Endothelial cell (in vitro differentiated cells): ENCODE measurements at regions not wholly inside any gene's neighbourhood (a gene's known extent, or its start where the extent isn't known, plus 50 kb on each side); places are given as distances from the start of the nearest gene placed in this dataset.

Source experiments
- DNase-seq: peaks from one replicate; pipeline ENCODE4 v3.0.0; 2021; ENCODE audit warnings: low spot score
- H3K27ac Mint-ChIP-seq: one replicate; pipeline ENCODE4 v1.8.0; 2021; ENCODE audit warnings: mixed read lengths, inconsistent platforms; ENCODE audit not compliant: unreplicated experiment
- H3K27me3 Mint-ChIP-seq: one replicate; pipeline ENCODE4 v1.8.0; 2021; ENCODE audit warnings: mild to moderate bottlenecking, moderate library complexity, mixed read lengths, inconsistent platforms; ENCODE audit not compliant: unreplicated experiment
- H3K36me3 Mint-ChIP-seq: one replicate; pipeline ENCODE4 v1.8.0; 2021; ENCODE audit warnings: mild to moderate bottlenecking, low read depth, mixed read lengths, inconsistent platforms; ENCODE audit not compliant: unreplicated experiment
- H3K4me1 Mint-ChIP-seq: one replicate; pipeline ENCODE4 v1.8.0; 2021; ENCODE audit warnings: mild to moderate bottlenecking, mixed read lengths, inconsistent platforms; ENCODE audit not compliant: unreplicated experiment
- H3K4me3 Mint-ChIP-seq: one replicate; pipeline ENCODE4 v1.8.0; 2021; ENCODE audit warnings: mild to moderate bottlenecking, mixed read lengths, inconsistent platforms; ENCODE audit not compliant: unreplicated experiment
- H3K9me3 Mint-ChIP-seq: one replicate; pipeline ENCODE4 v1.8.0; 2021; ENCODE audit warnings: mixed read lengths, inconsistent platforms; ENCODE audit not compliant: unreplicated experiment
- CTCF ChIP-seq: fragments of 200-600 bp; sonication (generic); IDR thresholded peaks from one replicate; pipeline ENCODE4 v1.5.0; 2021; ENCODE audit warnings: antibody characterized with exemption; ENCODE audit not compliant: unreplicated experiment

- no peak for TF ChIP-seq CTCF
- H3K36me3 Mint-ChIP-seq, result no peaks in the 10 kb centered on the region
- H3K27ac Mint-ChIP-seq, result no peak overlapping the region
- H3K4me1 Mint-ChIP-seq, result no peaks in the 10 kb centered on the region
- H3K4me3 Mint-ChIP-seq, result no peak overlapping the region
- DNase-seq, result no peak
- peaks cover 11% of the 10 kb centered on the region for H3K9me3 Mint-ChIP-seq
- peaks cover 1% of the 10 kb centered on the region for H3K27me3 Mint-ChIP-seq
Measured at GRCh38 chr18:42412896-42413295, 457.9 kb downstream of the PIK3C3 start.

- no peak overlapping the region for H3K4me3 Mint-ChIP-seq
- H3K9me3 Mint-ChIP-seq, result peaks cover 8% of the 10 kb centered on the region
- DNase-seq, result no peak
- no peak overlapping the region for H3K27ac Mint-ChIP-seq
- H3K36me3 Mint-ChIP-seq, result no peaks in the 10 kb centered on the region
- no peak for TF ChIP-seq CTCF
- H3K27me3 Mint-ChIP-seq, result peaks cover 1% of the 10 kb centered on the region
- H3K4me1 Mint-ChIP-seq, result no peaks in the 10 kb centered on the region
Measured at GRCh38 chr18:42413870-42414269, 458.8 kb downstream of the PIK3C3 start.

- TF ChIP-seq CTCF, result no peak
- Mint-ChIP-seq H3K4me1 (no peaks in the 10 kb centered on the region), H3K4me3 (no peak overlapping the region), H3K9me3 (no peaks in the 10 kb centered on the region), H3K27me3 (no peaks in the 10 kb centered on the region), H3K36me3 (no peaks in the 10 kb centered on the region), H3K27ac (no peak overlapping the region)
- no peak for DNase-seq
Measured at GRCh38 chr18:42414756-42415454, 459.9 kb downstream of the PIK3C3 start.

- Mint-ChIP-seq H3K27ac (no peak overlapping the region), H3K9me3 (no peaks in the 10 kb centered on the region), H3K4me3 (no peak overlapping the region), H3K4me1 (no peaks in the 10 kb centered on the region), H3K27me3 (no peaks in the 10 kb centered on the region), H3K36me3 (no peaks in the 10 kb centered on the region)
- TF ChIP-seq CTCF, result no peak
- DNase-seq, result no peak
Measured at GRCh38 chr18:42417189-42417588, 462.2 kb downstream of the PIK3C3 start.

- no peak for DNase-seq
- no peak for TF ChIP-seq CTCF
- Mint-ChIP-seq H3K36me3 (no peaks in the 10 kb centered on the region), H3K9me3 (no peaks in the 10 kb centered on the region), H3K27me3 (no peaks in the 10 kb centered on the region), H3K27ac (no peak overlapping the region), H3K4me3 (no peak overlapping the region), H3K4me1 (no peaks in the 10 kb centered on the region)
Measured at GRCh38 chr18:42418121-42418520, 463.1 kb downstream of the PIK3C3 start.
